GM12873 (cell line): ENCODE measurements at regions not wholly inside any gene's neighbourhood (a gene's known extent, or its start where the extent isn't known, plus 50 kb on each side); places are given as distances from the start of the nearest gene placed in this dataset.

Experiments
- TF ChIP-seq, protein P1 (sequence below): IDR thresholded peaks from 2 replicates; pipeline ENCODE4 v1.5.1; 2012; ENCODE audit warnings: low read depth, mild to moderate bottlenecking, moderate library complexity, low read length, control low read depth; ENCODE audit not compliant: insufficient read depth; ENCODE audit errors: missing control alignments

- TF ChIP-seq, protein P1, sequence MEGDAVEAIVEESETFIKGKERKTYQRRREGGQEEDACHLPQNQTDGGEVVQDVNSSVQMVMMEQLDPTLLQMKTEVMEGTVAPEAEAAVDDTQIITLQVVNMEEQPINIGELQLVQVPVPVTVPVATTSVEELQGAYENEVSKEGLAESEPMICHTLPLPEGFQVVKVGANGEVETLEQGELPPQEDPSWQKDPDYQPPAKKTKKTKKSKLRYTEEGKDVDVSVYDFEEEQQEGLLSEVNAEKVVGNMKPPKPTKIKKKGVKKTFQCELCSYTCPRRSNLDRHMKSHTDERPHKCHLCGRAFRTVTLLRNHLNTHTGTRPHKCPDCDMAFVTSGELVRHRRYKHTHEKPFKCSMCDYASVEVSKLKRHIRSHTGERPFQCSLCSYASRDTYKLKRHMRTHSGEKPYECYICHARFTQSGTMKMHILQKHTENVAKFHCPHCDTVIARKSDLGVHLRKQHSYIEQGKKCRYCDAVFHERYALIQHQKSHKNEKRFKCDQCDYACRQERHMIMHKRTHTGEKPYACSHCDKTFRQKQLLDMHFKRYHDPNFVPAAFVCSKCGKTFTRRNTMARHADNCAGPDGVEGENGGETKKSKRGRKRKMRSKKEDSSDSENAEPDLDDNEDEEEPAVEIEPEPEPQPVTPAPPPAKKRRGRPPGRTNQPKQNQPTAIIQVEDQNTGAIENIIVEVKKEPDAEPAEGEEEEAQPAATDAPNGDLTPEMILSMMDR: no peak
Measured at GRCh38 chr4:180058691-180059215, 2184.4 kb upstream of the TENM3 start.

- TF ChIP-seq, protein P1: no peak
Measured at GRCh38 chr4:180059216-180059881, 2183.9 kb upstream of the TENM3 start.

DNA sequence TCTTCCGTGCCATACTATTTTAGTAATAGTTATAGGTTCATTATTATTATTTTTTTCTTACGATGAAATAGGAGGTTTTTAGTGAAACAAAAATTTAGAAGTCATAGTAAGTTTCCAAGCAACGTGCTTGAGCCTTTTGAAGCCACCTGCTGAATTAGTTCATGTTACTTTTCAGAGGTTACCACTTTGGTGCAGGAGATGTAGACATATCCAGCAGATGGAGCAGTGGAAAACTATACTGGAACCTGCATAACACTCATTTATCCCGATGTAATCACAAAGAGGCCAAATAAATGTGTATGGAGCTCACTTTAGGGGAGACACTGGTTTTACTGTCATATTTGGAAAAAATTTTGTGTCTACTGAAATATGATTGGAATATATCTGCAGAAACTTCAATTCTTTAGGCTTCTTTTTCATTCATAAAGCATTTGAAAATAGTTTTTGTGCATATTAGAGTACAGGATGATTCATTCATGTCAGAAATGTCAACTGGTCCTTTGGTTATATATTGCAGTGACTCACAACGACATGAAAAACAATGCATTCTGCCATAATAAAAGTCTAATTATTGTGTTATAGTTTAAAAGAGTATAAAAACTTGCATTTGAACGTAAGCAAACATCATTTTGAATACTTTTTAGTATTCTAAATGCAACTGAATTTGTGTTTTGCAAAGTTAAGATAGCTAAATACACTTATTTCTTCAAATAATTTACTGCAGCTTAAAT is 2182.9 kb upstream of the TENM3 start:
- TF ChIP-seq, protein P1: no peak

DNA sequence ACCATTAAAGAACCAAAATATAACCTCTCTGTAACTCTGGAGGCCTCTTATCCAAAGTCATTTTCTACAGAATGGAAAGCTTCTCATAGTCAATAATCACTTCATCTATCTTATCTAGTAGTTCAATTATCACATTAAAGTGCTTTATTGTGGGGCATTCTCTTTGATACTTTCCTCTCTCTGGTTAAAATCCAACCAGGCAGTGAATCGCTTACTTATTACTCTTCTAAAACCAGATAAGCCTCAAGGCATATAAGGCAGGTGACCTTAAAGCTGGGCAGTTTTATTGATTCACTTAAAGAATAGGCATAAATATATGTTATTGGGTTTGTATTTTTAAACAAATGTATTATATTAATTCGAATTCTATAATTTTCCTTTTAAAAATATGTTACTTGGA is 2162.1 kb upstream of the TENM3 start:
- TF ChIP-seq, protein P1: no peak

DNA sequence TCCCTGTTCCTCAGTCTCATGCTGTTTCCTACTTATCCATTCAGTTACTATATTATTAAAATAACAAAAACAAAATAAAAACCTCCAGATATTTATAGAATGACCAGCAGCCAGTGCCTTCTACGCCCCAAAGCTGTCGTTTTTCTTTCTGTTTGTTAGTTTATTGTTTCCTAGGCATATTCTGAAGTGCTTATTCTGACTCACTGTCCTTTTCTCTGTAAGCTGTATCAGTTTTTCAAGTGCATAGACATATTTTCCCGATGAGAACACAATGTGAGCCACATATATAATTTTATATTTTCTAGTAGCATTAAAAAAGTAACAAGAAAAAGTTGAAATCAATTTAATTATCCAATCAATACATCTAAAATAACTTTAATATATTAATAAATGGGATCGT is 2158.6 kb upstream of the TENM3 start:
- TF ChIP-seq, protein P1: no peak

GRCh38 chr4:180086480-180087190 is 2156.6 kb upstream of the TENM3 start:
- TF ChIP-seq, protein P1: no peak

- TF ChIP-seq, protein P1: no peak
Measured at GRCh38 chr4:180098586-180098985, 2144.6 kb upstream of the TENM3 start.
